Right lobe of liver (tissue), 4 donors: ENCODE measurements at regions not wholly inside any gene's neighbourhood (a gene's known extent, or its start where the extent isn't known, plus 50 kb on each side); places are given as distances from the start of the nearest gene placed in this dataset.

ENCODE experiments used
- CTCF ChIP-seq, 4 donors: fragments of 200-600 bp in 3 of 4; fragments of 450-650 bp in 1 of 4; IDR thresholded peaks; one replicate each; pipeline versions ENCODE4 v1.5.1 to v1.8.0; 2016 to 2022; ENCODE audit warnings: antibody characterized with exemption in 4 of 4, mild to moderate bottlenecking in 2 of 4
- POLR2A ChIP-seq: fragments of 450-650 bp; IDR thresholded peaks from one replicate; pipeline ENCODE4 v1.6.1; 2017; ENCODE audit warnings: antibody characterized with exemption, mild to moderate bottlenecking
- donor health status: DM: no; HTN: no; CAD: no.
- donor health status: DM: no; HTN: no; CAD: no.
- donor health status: DM: no; HTN: yes; CAD: no.

- TF ChIP-seq CTCF (IDR thresholded peaks at IDR 0.05) (no peak), POLR2A (no peak)
These were observed 433.0 kb downstream of the KLF12 start for GRCh38 chr13:73701160-73701559.
